Activated gamma-delta T cell treated with Interleukin-2 at 50 U/mL for 16 hours (primary cell): ENCODE measurements at regions not wholly inside any gene's neighbourhood (a gene's known extent, or its start where the extent isn't known, plus 50 kb on each side); places are given as distances from the start of the nearest gene placed in this dataset.
"Not testable (repeated sequence)": the region's sequence is repeated elsewhere in the genome, so short reads cannot be mapped to it uniquely, and the experiment has no call there.

Experiments
- DNase-seq: peaks from one replicate; pipeline ENCODE4 v3.0.0-alpha.2; 2020

DNA sequence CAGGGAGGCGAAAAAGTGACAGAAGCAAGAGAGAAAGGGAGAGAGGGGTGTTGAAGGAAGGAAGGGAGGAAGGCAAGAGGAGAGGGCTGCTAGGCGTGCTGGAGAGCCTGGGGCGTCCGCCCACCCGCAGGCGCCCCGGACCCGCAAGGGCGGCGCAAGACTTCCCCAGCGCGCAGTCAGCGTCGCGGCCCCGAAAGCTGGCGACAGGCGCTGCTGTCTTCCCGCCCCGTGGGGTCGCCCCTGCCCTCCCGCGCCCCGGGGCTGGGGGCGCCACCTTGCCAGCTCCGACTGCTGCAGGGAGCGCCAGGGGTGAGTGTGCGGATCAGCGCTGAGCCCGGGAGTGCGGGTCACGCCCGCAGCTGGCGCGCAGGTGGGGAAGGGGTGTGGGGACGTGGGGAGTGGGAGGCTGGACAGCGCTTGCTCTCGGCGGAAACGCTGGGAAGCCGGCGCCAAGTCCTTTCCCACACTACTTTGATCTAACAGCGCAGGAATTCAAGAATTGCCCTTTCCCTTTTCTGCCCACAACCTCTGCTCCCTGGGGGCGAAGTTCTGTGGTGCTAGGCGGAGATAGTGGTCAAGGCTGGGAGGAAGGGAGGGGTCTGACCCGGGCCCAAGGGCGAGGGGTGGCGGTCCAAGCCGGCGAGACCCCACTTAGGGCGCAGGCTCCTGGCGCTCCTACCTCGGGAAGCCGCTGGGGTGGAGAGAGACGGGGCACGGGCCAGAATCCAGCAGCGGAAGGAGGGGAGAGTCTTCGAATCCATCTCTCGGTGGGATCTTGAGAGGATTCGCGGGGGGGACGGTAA is 266.1 kb downstream of the CGGBP1 start, which contains the start of gene HTR1F:
TSS of gene HTR1F (plus strand) at position 173 of the 803 bp plus-strand sequence.
- DNase-seq, result no peak

GRCh38 chr3:87792198-87792533 is 266.6 kb downstream of the CGGBP1 start:
- DNase-seq, result no peak

DNA sequence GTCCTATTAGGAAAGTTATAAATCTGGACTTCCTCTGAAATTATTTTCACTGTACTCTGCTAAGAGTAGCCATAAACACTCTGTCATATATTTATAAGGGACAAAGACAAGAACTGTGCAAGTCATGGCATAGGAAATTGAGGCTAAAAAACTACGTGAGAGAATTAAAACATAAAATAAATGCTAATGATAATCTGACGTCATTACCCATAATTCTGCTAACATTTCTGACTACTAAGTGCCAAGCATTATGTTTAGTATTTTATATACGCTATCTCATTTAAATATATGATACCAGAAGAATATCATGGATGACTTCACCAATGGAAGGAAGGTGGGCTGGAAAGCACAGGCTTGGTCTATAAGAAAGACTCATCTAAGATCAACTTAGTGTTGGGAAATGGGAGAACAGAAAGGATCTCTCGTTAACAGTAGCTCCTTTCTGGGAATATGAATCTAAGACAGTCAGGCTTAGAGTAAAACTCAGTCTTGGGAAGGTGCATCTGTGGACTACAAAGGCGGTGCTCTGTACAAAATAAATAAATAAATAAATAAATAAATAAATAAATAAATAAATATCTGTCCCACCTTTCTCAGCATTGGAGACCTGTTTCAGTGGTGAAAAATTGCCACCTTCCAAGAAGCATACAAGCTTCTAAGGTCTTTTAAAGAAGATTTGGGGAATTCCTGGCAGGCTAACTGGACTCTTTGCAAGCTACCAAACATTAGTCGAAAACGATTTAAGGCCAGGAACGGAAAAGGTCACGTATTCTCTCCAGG is 267.4 kb downstream of the CGGBP1 start:
- DNase-seq, result no peak

DNA sequence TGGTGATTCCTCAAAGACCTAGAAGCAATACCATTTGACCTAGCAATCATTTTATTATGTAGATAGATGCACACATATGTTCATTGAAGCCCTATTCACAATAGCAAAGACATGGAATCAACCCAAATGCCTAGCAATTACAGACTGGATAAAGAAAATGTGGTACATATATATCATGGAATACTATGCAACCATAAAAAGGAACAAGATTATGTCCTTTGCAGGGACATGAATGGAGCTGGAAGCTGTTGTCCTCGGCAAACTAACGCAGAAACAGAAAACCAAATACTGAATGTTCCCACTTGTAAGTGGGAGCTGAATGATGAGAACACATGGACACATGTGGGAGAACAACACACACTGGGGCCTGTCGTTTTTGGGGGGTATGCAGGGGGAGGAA is 269.8 kb downstream of the CGGBP1 start:
- DNase-seq, result not testable (repeated sequence)

GRCh38 chr3:87788516-87788915 is 270.3 kb downstream of the CGGBP1 start:
- DNase-seq, result no peak

DNA sequence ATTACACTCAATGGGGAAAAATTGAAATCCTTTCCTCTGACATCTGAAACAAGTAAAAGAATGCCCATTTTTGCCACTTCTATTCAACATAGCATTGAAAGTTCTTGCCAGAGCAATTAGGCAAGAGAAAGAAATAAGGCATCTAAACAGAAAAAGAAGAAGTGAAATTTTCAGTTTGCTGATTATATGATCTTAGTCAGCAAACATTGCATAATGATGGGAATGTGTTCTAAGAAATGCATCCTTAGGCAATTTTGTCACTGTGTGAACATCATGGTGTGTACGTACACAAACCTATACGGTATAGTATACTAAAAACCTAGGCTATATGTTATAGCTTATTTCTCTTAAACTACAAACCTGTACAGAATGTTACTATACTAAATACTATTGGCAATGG is 278.0 kb downstream of the CGGBP1 start:
- no peak for DNase-seq

GRCh38 chr3:87778876-87779275 is 279.9 kb downstream of the CGGBP1 start:
- DNase-seq, result no peak

GRCh38 chr3:87771337-87772192 is 287.2 kb downstream of the CGGBP1 start:
- peak; percentile 20 for DNase-seq

DNA sequence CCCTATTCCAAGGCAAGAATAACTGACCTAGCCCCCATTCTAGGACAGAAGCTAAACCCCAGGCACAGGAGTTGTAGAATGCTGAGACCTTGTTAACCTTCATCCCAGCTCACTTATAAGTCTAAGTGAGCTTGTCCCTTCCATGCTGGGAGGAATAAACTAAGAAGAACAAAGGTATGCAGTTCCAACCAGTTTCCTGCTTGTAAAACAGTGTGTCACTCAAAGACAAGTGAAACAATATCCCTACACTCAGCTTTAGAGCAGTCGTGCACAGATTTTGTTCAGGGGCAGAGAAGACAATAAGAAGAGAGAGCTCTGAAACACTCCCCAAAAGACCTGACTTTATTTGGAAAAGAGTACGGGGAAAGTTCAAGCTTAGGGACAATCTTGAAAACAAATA is 292.1 kb downstream of the CGGBP1 start:
- no peak for DNase-seq

- no peak for DNase-seq
Measured at GRCh38 chr3:87765256-87765655, 293.5 kb downstream of the CGGBP1 start.

DNA sequence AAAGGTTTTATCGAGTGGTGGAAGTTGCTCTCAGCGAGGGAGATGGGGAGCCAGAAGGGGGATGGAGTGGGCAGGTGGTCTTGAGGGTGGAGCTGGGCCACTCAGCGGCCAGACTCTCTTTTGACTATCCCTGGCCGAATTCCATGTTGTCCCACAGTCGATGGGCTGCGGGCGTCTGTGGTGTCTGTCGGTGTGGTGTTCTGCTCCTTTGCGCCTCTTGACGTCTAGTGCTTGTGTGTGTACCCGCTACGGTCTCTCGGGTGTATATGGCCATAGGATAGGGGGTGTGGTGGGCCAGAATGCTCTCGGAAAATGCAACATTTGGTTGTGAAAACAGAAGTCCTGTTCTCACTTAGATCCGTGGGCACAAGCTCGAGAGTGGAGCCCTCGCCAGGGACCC is 297.0 kb downstream of the CGGBP1 start:
- no peak for DNase-seq

DNA sequence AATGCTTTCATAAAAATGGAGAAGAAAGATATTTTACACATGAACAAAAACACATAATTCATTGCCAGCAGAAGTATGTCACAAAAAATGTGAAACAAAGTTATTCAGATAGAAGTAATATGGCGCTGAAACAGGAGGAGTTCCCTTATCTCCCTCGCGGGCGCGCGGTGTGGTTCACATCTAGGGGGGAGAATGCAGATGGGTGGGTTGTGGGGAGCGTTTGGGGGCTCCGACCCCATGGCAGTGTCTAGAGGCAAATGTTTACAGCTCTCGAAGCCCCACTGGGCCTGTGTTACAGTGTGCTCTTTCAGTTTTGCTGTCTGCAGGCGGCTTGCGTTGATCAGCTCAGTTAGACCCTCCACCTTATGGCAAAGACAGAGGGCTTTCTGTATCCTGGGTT is 297.5 kb downstream of the CGGBP1 start:
- no peak for DNase-seq

GRCh38 chr3:87756616-87757015 is 302.2 kb downstream of the CGGBP1 start:
- DNase-seq, result no peak

GRCh38 chr3:87755852-87756251 is 303.0 kb downstream of the CGGBP1 start:
- DNase-seq, result no peak

DNA sequence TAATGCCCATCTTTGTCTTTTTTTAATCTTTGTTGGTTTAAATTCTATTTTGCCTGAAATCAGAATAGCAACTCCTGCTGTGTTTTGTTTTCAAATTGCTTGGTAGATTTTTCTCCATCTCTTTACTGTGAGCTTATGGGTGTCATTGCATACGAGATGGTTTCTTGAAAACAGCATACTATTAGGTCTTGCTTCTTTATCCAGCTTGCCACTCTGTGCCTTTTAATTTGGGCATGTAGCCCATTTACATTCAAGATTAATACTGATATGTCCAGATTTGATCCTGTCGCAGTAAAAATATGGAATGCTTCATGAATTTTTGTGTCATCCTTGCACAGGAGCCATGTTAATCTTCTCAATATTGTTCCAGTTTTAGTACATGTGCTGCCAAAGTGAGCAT is 316.6 kb downstream of the CGGBP1 start:
- DNase-seq, result no peak

DNA sequence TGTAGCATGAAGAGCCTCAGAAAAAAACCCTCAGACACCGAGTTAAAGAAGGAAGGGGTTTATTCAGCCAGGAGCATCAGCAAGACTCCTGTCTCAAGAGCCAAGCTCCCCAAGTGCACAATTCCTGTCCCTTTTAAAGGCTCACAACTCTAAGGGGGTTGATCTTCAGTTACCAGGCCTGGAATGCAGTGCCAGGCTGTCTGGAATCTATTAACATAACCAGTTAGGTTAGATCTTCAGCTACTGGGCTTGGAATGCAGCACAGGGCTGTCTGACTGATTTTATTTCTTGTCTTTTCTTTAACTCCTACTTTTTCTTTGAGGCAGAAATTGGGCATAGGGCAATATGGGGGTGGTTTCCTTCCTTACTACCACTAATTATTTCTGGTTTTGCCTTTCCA is 317.9 kb downstream of the CGGBP1 start:
- DNase-seq, result not testable (repeated sequence)

GRCh38 chr3:87737817-87738216 is 321.0 kb downstream of the CGGBP1 start:
- not testable (repeated sequence) for DNase-seq

DNA sequence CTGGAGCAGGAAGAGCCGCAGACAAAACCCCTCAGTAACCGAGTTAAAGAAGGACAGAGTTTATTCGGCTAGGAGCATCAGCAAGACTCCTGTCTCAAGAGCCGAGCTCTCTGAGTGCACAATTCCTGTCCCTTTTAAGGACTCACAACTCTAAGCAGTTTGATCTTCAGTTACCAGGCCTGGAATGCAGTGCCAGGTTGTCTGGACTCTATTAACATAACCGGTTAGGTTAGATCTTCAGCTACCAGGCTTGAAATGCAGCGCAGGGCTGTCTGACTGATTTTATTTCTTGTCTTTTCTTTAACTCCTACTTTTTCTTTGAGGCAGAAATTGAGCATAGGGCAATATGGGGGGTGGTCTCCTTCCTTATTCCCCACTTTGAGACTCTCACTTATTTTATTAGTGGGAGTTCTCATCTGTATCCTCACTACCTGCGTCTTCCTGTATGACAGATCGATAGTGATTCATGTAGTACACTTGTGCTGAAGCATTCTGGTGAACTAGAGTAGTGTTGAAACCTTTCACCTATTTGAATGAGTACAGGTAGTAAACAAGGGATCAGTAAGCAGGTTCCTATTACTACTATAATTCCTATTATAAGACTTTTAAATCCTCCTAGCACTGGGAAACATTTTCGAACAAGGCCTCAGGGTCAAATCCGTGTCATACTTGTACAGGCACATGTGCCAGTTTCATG is 325.0 kb downstream of the CGGBP1 start:
- no peak for DNase-seq

GRCh38 chr3:87732294-87732693 is 326.5 kb downstream of the CGGBP1 start:
- no peak for DNase-seq

- DNase-seq, result no peak
Measured at GRCh38 chr3:87727783-87728182, 331.0 kb downstream of the CGGBP1 start.

DNA sequence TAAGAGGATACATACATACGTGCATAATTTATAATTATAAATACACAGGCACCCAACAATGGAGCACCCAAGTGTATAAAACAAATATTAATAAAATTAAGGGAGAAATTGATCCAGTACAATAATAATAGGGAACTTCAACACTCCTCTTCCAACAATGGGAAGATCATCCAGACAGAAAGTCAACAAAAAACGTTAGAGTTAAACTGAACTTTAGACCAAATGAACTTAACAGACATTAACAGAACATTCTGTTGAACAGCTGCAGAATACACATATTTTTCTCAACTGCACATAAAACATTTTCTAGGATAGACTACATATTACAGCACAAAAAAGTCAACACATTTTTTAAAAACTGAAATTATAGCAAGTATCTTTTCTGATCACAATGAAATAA is 339.7 kb downstream of the CGGBP1 start:
- DNase-seq, result no peak

GRCh38 chr3:87710511-87710910 is 348.3 kb downstream of the CGGBP1 start:
- no peak for DNase-seq

DNA sequence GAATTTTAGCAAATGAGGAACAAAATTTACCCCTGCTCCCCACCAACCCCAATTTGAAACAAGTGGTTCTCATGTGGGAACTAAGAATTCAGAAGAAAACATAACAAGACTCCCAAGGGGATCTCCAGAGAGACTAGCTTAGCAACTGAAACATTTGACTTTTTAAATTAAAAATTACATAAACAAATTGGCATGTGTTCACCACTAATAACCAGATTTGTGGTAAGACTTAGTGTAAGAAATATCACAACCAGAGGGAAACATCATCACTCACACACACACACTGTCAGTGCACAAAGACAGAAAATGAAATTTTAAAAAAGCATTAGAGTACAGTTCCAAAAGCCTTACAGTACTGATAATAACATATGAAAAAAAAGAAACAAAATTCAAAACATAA is 348.8 kb downstream of the CGGBP1 start:
- DNase-seq, result no peak
